ENCODE measurements at regions not wholly inside any gene's neighbourhood (a gene's known extent, or its start where the extent isn't known, plus 50 kb on each side); places are given as distances from the start of the nearest gene placed in this dataset.

DNA sequence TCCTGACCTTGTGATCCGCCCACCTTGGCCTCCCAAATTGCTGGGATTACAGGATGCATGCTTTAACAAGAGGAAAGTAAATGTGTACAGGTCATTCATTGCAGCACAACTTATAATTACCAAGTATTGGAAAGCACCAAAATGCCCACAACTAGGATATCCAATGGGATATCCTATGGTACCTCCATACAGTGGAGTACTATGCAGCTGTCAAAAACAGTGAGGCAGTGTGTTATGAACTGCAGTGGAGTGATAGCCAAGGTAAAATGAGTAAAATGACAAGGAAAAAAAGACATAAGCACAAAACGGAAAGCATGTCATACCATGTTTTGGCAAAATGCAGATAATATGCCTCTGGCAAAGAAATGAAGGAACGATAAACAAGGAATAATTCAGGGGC is 87.6 kb downstream of the FOXL1 start:
- TF ChIP-seq, protein P1, sequence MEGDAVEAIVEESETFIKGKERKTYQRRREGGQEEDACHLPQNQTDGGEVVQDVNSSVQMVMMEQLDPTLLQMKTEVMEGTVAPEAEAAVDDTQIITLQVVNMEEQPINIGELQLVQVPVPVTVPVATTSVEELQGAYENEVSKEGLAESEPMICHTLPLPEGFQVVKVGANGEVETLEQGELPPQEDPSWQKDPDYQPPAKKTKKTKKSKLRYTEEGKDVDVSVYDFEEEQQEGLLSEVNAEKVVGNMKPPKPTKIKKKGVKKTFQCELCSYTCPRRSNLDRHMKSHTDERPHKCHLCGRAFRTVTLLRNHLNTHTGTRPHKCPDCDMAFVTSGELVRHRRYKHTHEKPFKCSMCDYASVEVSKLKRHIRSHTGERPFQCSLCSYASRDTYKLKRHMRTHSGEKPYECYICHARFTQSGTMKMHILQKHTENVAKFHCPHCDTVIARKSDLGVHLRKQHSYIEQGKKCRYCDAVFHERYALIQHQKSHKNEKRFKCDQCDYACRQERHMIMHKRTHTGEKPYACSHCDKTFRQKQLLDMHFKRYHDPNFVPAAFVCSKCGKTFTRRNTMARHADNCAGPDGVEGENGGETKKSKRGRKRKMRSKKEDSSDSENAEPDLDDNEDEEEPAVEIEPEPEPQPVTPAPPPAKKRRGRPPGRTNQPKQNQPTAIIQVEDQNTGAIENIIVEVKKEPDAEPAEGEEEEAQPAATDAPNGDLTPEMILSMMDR (IDR thresholded peaks at IDR 0.05; ENCODE audit: borderline replicate concordance, extremely low read depth, low read length, poor library complexity, severe bottlenecking) = no peak
- no peak for TF ChIP-seq EZH2 (IDR thresholded peaks at IDR 0.05; ENCODE audit: borderline replicate concordance, low read depth, low read length, severe bottlenecking)
